Spleen (tissue), 11 donors: ENCODE measurements at regions not wholly inside any gene's neighbourhood (a gene's known extent, or its start where the extent isn't known, plus 50 kb on each side); places are given as distances from the start of the nearest gene placed in this dataset.

Experiments used
- DNase-seq: peaks from one replicate; pipeline ENCODE4 v3.0.0-alpha.2; 2020
- H3K27ac ChIP-seq, 8 donors: fragments of 200-600 bp; sonication (generic) in 7 of 8; 1 replicate in 4 of 8; 2 replicates in 4 of 8; pipeline versions ENCODE4 v1.5.0 to v1.8.0; 2016 to 2021; ENCODE audit warnings: inconsistent platforms in 4 of 8, mild to moderate bottlenecking in 4 of 8, moderate library complexity in 1 of 8
- H3K27me3 ChIP-seq, 7 donors: fragments of 200-600 bp; sonication (generic) in 6 of 7; replicated peaks in 1 of 7; 1 replicate in 4 of 7; 2 replicates in 3 of 7; pipeline versions ENCODE4 v1.5.0 to v1.8.0; 2016 to 2021; ENCODE audit warnings: inconsistent platforms in 3 of 7, mild to moderate bottlenecking in 1 of 7
- H3K36me3 ChIP-seq, 6 donors: fragments of 200-600 bp; sonication (generic) in 5 of 6; 1 replicate in 4 of 6; 2 replicates in 2 of 6; pipeline versions ENCODE4 v1.5.0 to v1.8.0; 2016 to 2021; ENCODE audit warnings: inconsistent platforms in 2 of 6
- H3K4me1 ChIP-seq, 6 donors: fragments of 200-600 bp; sonication (generic) in 5 of 6; 1 replicate in 3 of 6; 2 replicates in 3 of 6; pipeline versions ENCODE4 v1.5.0 to v1.8.0; 2016 to 2021; ENCODE audit warnings: inconsistent platforms in 3 of 6
- H3K4me3 ChIP-seq, 8 donors: fragments of 200-600 bp; sonication (generic) in 7 of 8; 1 replicate in 4 of 8; 2 replicates in 4 of 8; pipeline versions ENCODE4 v1.5.0 to v1.8.0; 2016 to 2021; ENCODE audit warnings: inconsistent platforms in 4 of 8, mild to moderate bottlenecking in 4 of 8, moderate library complexity in 2 of 8
- H3K9me3 ChIP-seq, 8 donors: fragments of 200-600 bp; sonication (generic) in 7 of 8; 1 replicate in 4 of 8; 2 replicates in 4 of 8; pipeline versions ENCODE4 v1.5.0 to v1.8.0; 2016 to 2021; ENCODE audit warnings: inconsistent platforms in 4 of 8
- POLR2A ChIP-seq, 3 donors: fragments of 450-650 bp; IDR thresholded peaks; one replicate each; pipeline ENCODE4 v1.5.1; 2017; ENCODE audit warnings: antibody characterized with exemption in 3 of 3, mild to moderate bottlenecking in 1 of 3
- POLR2AphosphoS5 ChIP-seq, 3 donors: sonication (generic); formaldehyde crosslinking; IDR thresholded peaks; one replicate each; pipeline ENCODE4 v1.5.1; 2017; ENCODE audit warnings: antibody characterized with exemption in 3 of 3
- WGBS, 5 donors: extraction: QIAGEN DNeasy Blood & Tissue Kit in 3 of 5; methylation state at CpG; one replicate each; pipeline versions ENCODE4 v1.1.5 to v1.1.7; 2013 to 2018; 5-methylcytosine and 5-hydroxymethylcytosine counted together
- intact Hi-C: fragments of 100-400 bp; cut with DNase I; formaldehyde crosslinking; loops from one replicate; pipeline ENCODE4 v1.15.0; 2023; ENCODE audit warnings: low total_unique reads
- TF ChIP-seq, protein P1 (sequence below), 11 experiments: fragments of 200-600 bp in 7 of 11; fragments of 450-650 bp in 4 of 11; sonication (generic) in 4 of 11; IDR thresholded peaks in 8 of 11; conservative IDR thresholded peaks in 3 of 11; 1 replicate in 7 of 11; 2 replicates in 4 of 11; pipeline versions ENCODE4 v1.4.0 to v1.8.0; 2016 to 2021; ENCODE audit warnings: antibody characterized with exemption in 11 of 11, inconsistent platforms in 4 of 11, mild to moderate bottlenecking in 1 of 11
- donor health status: healthy with polysubstance abuse.
- donor health status: DM: no; HTN: no; CAD: no; lungs with moderate emphysema.
- donor health status: DM: no; HTN: no; CAD: no.
- donor health status: Bipolar disorder and iron deficiency.
- donor health status: healthy.
- donor health status: DM: no; HTN: no; CAD: no.
- donor health status: DM: yes; HTN: yes; CAD: no.

GRCh38 chr16:22664132-22664531, 149.8 kb upstream of the HS3ST2 start:
- Histone ChIP-seq H3K4me3 (no peak overlapping the region), H3K9me3 (peaks cover 0 to 4% (median 0%) of the 10 kb centered on the region in 8 donors), H3K27me3 (peaks cover 0 to 38% (median 0%) of the 10 kb centered on the region in 7 donors), H3K4me1 (no peaks in the 10 kb centered on the region), H3K27ac (no peak overlapping the region), H3K36me3 (no peaks in the 10 kb centered on the region)
- intact Hi-C loops = no loop called here
- no peak for TF ChIP-seq POLR2A (IDR thresholded peaks at IDR 0.05)
- no peak for TF ChIP-seq POLR2AphosphoS5 (IDR thresholded peaks at IDR 0.05)
- TF ChIP-seq, protein P1, sequence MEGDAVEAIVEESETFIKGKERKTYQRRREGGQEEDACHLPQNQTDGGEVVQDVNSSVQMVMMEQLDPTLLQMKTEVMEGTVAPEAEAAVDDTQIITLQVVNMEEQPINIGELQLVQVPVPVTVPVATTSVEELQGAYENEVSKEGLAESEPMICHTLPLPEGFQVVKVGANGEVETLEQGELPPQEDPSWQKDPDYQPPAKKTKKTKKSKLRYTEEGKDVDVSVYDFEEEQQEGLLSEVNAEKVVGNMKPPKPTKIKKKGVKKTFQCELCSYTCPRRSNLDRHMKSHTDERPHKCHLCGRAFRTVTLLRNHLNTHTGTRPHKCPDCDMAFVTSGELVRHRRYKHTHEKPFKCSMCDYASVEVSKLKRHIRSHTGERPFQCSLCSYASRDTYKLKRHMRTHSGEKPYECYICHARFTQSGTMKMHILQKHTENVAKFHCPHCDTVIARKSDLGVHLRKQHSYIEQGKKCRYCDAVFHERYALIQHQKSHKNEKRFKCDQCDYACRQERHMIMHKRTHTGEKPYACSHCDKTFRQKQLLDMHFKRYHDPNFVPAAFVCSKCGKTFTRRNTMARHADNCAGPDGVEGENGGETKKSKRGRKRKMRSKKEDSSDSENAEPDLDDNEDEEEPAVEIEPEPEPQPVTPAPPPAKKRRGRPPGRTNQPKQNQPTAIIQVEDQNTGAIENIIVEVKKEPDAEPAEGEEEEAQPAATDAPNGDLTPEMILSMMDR (IDR thresholded peaks at IDR 0.05 in 8 of 11, conservative IDR thresholded peaks at IDR 0.05 in 3 of 11) = no peak
- WGBS, 5 donors = 74 to 86% (median 80%) methylated on average over 4 of the region's 4 CpGs
- DNase-seq = no peak

- WGBS, 5 donors = 72 to 83% (median 77%) methylated on average over 7 of the region's 7 CpGs
- no peak for DNase-seq
- Histone ChIP-seq H3K27me3 (peaks cover 0 to 41% (median 0%) of the 10 kb centered on the region in 7 donors), H3K4me3 (no peak overlapping the region), H3K27ac (no peak overlapping the region), H3K36me3 (no peaks in the 10 kb centered on the region), H3K4me1 (no peaks in the 10 kb centered on the region), H3K9me3 (peaks cover 0 to 4% (median 0%) of the 10 kb centered on the region in 8 donors)
- intact Hi-C loops = no loop called here
- no peak for TF ChIP-seq POLR2AphosphoS5 (IDR thresholded peaks at IDR 0.05)
- TF ChIP-seq, protein P1 (IDR thresholded peaks at IDR 0.05 in 8 of 11, conservative IDR thresholded peaks at IDR 0.05 in 3 of 11) = no peak
- TF ChIP-seq POLR2A (IDR thresholded peaks at IDR 0.05) = no peak
Observed at GRCh38 chr16:22664561-22664997, 149.4 kb upstream of the HS3ST2 start.

GRCh38 chr16:22665048-22665797, 148.7 kb upstream of the HS3ST2 start:
- no peak for DNase-seq
- intact Hi-C loops = no loop called here
- H3K27ac ChIP-seq = no peak overlapping the region
- no peaks in the 10 kb centered on the region for H3K36me3 ChIP-seq
- H3K9me3 ChIP-seq = peaks cover 0 to 4% (median 0%) of the 10 kb centered on the region in 8 donors
- 78 to 89% (median 88%) methylated on average over 9 of the region's 9 CpGs for WGBS, 5 donors
- no peak overlapping the region for H3K4me3 ChIP-seq
- H3K4me1 ChIP-seq = no peaks in the 10 kb centered on the region
- no peak for TF ChIP-seq POLR2AphosphoS5 (IDR thresholded peaks at IDR 0.05)
- TF ChIP-seq, protein P1 (IDR thresholded peaks at IDR 0.05 in 8 of 11, conservative IDR thresholded peaks at IDR 0.05 in 3 of 11) = no peak
- TF ChIP-seq POLR2A (IDR thresholded peaks at IDR 0.05) = no peak
- peaks cover 0 to 48% (median 0%) of the 10 kb centered on the region in 7 donors for H3K27me3 ChIP-seq

DNA sequence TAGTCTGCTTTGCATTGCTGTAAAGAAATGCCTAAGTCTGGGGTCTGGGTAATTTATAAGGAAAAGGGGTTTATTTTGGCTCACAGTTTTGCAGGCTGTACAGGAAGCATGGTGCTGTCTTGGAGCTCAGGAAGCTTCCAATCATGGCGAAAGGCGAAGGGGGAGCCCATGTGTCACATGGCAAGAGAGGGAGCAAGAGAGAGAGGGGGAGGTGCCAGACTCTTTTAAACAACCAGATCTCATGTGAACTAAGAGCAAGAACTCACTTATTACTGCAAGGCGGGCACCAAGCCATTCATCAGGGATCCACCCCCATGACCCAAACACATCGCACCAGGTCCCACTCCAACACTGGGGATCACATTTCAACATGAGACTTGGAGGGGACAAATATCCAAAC, 148.2 kb upstream of the HS3ST2 start:
- 56 to 81% (median 64%) methylated on average over 4 of the region's 4 CpGs for WGBS, 5 donors

More for the DNA sequence above, 148.2 kb upstream of the HS3ST2 start:
- Histone ChIP-seq H3K36me3 (no peaks in the 10 kb centered on the region), H3K27me3 (peaks cover 0 to 52% (median 0%) of the 10 kb centered on the region in 7 donors), H3K27ac (no peak overlapping the region), H3K4me1 (no peaks in the 10 kb centered on the region), H3K4me3 (no peak overlapping the region), H3K9me3 (peaks cover 0 to 4% (median 0%) of the 10 kb centered on the region in 8 donors)
- TF ChIP-seq POLR2A (IDR thresholded peaks at IDR 0.05) = no peak
- TF ChIP-seq, protein P1 (IDR thresholded peaks at IDR 0.05 in 8 of 11, conservative IDR thresholded peaks at IDR 0.05 in 3 of 11) = no peak
- TF ChIP-seq POLR2AphosphoS5 (IDR thresholded peaks at IDR 0.05) = no peak
- no peak for DNase-seq
- intact Hi-C loops = no loop called here
